Breast epithelium (tissue), 3 donors: ENCODE measurements at regions not wholly inside any gene's neighbourhood (a gene's known extent, or its start where the extent isn't known, plus 50 kb on each side); places are given as distances from the start of the nearest gene placed in this dataset.

Source experiments
- POLR2A ChIP-seq: fragments of 450-650 bp; IDR thresholded peaks from one replicate; pipeline ENCODE4 v1.6.1; 2016; ENCODE audit warnings: antibody characterized with exemption, mild to moderate bottlenecking, moderate library complexity
- POLR2AphosphoS5 ChIP-seq, 3 donors: sonication (generic); formaldehyde crosslinking; IDR thresholded peaks; one replicate each; pipeline ENCODE4 v1.6.1; 2017; ENCODE audit warnings: antibody characterized with exemption in 3 of 3
- TF ChIP-seq, protein P1 (sequence below), 3 donors: fragments of 450-650 bp; IDR thresholded peaks; one replicate each; pipeline ENCODE4 v1.5.1; 2016 to 2017; ENCODE audit warnings: antibody characterized with exemption in 3 of 3, mild to moderate bottlenecking in 3 of 3, moderate library complexity in 3 of 3

DNA sequence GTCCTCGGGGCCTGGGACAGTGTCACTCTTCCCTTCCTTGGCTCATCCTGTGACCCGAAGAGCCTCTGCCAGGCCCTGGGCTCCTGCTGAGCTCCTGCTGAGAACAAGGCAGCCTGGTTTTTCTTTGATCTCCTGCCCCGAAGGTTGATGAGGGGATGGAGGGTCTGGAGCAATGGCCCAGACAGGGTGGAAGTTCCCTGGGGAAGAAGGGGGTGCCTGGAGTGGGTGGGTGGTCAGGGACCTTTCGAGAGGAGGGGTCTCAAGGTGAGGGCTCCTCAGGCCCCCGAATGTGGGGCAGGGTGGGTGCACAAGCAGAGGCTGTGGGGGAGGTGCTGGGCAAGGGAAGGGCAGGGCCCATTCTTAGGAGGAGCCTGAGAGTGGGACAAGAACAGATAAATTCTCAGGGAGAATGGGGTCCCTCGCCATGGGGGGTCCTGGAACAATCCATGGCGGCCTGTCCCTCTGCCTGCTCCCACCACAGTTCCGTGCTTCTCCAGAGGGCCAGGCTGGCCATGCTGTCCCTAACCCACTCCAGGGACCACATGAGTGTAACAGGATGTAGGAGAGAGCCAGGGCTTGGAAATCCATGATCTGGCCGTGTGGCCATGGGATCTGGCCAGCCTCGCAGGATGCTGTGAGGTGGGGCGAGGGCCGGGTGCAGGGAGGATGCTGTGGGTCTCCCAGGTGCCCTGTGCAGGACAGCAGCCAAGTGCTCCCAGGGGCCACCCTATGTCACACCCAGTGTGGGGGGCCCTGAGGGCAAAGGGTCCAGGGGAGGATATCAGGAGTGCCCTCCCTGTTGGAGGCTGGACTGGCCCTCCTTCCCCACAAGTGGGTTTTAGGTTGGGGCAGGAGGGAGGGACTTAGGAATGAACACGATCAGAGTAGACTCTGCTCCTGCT, 128.5 kb upstream of the LPCAT1 start:
- TF ChIP-seq, protein P1, sequence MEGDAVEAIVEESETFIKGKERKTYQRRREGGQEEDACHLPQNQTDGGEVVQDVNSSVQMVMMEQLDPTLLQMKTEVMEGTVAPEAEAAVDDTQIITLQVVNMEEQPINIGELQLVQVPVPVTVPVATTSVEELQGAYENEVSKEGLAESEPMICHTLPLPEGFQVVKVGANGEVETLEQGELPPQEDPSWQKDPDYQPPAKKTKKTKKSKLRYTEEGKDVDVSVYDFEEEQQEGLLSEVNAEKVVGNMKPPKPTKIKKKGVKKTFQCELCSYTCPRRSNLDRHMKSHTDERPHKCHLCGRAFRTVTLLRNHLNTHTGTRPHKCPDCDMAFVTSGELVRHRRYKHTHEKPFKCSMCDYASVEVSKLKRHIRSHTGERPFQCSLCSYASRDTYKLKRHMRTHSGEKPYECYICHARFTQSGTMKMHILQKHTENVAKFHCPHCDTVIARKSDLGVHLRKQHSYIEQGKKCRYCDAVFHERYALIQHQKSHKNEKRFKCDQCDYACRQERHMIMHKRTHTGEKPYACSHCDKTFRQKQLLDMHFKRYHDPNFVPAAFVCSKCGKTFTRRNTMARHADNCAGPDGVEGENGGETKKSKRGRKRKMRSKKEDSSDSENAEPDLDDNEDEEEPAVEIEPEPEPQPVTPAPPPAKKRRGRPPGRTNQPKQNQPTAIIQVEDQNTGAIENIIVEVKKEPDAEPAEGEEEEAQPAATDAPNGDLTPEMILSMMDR (IDR thresholded peaks at IDR 0.05) = no peak
- TF ChIP-seq POLR2AphosphoS5 (IDR thresholded peaks at IDR 0.05) = no peak
- no peak for TF ChIP-seq POLR2A
